B cell (primary cell): ENCODE measurements at regions not wholly inside any gene's neighbourhood (a gene's known extent, or its start where the extent isn't known, plus 50 kb on each side); places are given as distances from the start of the nearest gene placed in this dataset.

Source experiments
- CTCF ChIP-seq: fragments of 200-600 bp; IDR thresholded peaks from one replicate; pipeline ENCODE4 v1.8.0; 2022; ENCODE audit warnings: antibody characterized with exemption, mild to moderate bottlenecking
- EZH2 ChIP-seq: IDR thresholded peaks from 2 replicates; pipeline ENCODE4 v1.6.1; 2012; ENCODE audit warnings: borderline replicate concordance, low read depth, mild to moderate bottlenecking, moderate library complexity, low read length; ENCODE audit not compliant: insufficient read depth, poor library complexity, severe bottlenecking

- TF ChIP-seq CTCF (no peak), EZH2 (no peak)
Measured at GRCh38 chr2:43159797-43160196, 66.6 kb downstream of the ZFP36L2 start.
